ENCODE measurements at regions not wholly inside any gene's neighbourhood (a gene's known extent, or its start where the extent isn't known, plus 50 kb on each side); places are given as distances from the start of the nearest gene placed in this dataset.

GRCh38 chr11:44426119-44426518, 116.2 kb upstream of the ALX4 start:
- no peak for DNase-seq
- H3K27ac Mint-ChIP-seq, result no peak overlapping the region
- no peak overlapping the region for H3K4me3 Mint-ChIP-seq
- CTCF ChIA-PET, result no interaction called here
- Histone ChIP-seq H3K4me1 (ENCODE audit: insufficient read depth, low read length) (no peaks in the 10 kb centered on the region), H3K4me3 (ENCODE audit: low read length) (no peak overlapping the region), H3K36me3 (ENCODE audit: insufficient read depth, low read length) (no peaks in the 10 kb centered on the region), H3K27me3 (ENCODE audit: control insufficient read depth in 1 of 2, insufficient read depth in 2 of 2, low read length in 2 of 2) (peaks cover 7 to 8% of the 10 kb centered on the region in 2 experiments), H3K9me3 (ENCODE audit: control insufficient read depth in 1 of 2, insufficient read depth in 1 of 2, low read length in 2 of 2) (no peaks in the 10 kb centered on the region), H3K27ac (ENCODE audit: low read depth in 1 of 2, low read length in 2 of 2) (no peak overlapping the region)
- peaks cover 2% of the 10 kb centered on the region for H3K9me3 Mint-ChIP-seq
- H3K4me1 Mint-ChIP-seq (ENCODE audit: low read depth), result no peaks in the 10 kb centered on the region
- ATAC-seq (ENCODE audit: poor library complexity), result no peak
- H3K27me3 Mint-ChIP-seq, result peaks cover 48% of the 10 kb centered on the region
- intact Hi-C loops (cut with DNase I, micrococcal nuclease), result no loop called here
- H3K36me3 Mint-ChIP-seq (ENCODE audit: low read depth), result no peaks in the 10 kb centered on the region
- no peak for TF ChIP-seq CTCF (IDR thresholded peaks at IDR 0.05)
- POLR2A ChIA-PET, result no interaction called here

GRCh38 chr11:44426958-44427357, 117.0 kb upstream of the ALX4 start:
- Mint-ChIP-seq H3K9me3 (peaks cover 2% of the 10 kb centered on the region), H3K36me3 (ENCODE audit: low read depth) (no peaks in the 10 kb centered on the region), H3K27me3 (peaks cover 45% of the 10 kb centered on the region), H3K4me3 (no peak overlapping the region), H3K4me1 (ENCODE audit: low read depth) (no peaks in the 10 kb centered on the region), H3K27ac (no peak overlapping the region)
- Histone ChIP-seq H3K9me3 (ENCODE audit: control insufficient read depth in 1 of 2, insufficient read depth in 1 of 2, low read length in 2 of 2) (no peaks in the 10 kb centered on the region), H3K36me3 (ENCODE audit: insufficient read depth, low read length) (no peaks in the 10 kb centered on the region), H3K27ac (ENCODE audit: low read depth in 1 of 2, low read length in 2 of 2) (no peak overlapping the region), H3K4me3 (ENCODE audit: low read length) (no peak overlapping the region), H3K4me1 (ENCODE audit: insufficient read depth, low read length) (no peaks in the 10 kb centered on the region), H3K27me3 (ENCODE audit: control insufficient read depth in 1 of 2, insufficient read depth in 2 of 2, low read length in 2 of 2) (peaks cover 8 to 10% of the 10 kb centered on the region in 2 experiments)
- TF ChIP-seq CTCF (IDR thresholded peaks at IDR 0.05), result no peak
- DNase-seq (no peak), ATAC-seq (ENCODE audit: poor library complexity) (no peak)
- ChIA-PET POLR2A (no interaction called here), CTCF (no interaction called here)
- intact Hi-C loops (cut with DNase I, micrococcal nuclease), result no loop called here

- no peak overlapping the region for H3K27ac ChIP-seq (ENCODE audit: low read depth in 1 of 2, low read length in 2 of 2)
- no peaks in the 10 kb centered on the region for H3K36me3 ChIP-seq (ENCODE audit: insufficient read depth, low read length)
- H3K4me3 ChIP-seq (ENCODE audit: low read length), result no peak overlapping the region
- intact Hi-C loops (cut with DNase I, micrococcal nuclease), result no loop called here
- DNase-seq, result no peak
- H3K4me1 ChIP-seq (ENCODE audit: insufficient read depth, low read length), result no peaks in the 10 kb centered on the region
- ChIA-PET POLR2A (no interaction called here), CTCF (no interaction called here)
- no peaks in the 10 kb centered on the region for H3K4me1 Mint-ChIP-seq (ENCODE audit: low read depth)
- no peak for TF ChIP-seq CTCF (IDR thresholded peaks at IDR 0.05)
- no peak overlapping the region for H3K27ac Mint-ChIP-seq
- peaks cover 8 to 11% of the 10 kb centered on the region in 2 experiments for H3K27me3 ChIP-seq (ENCODE audit: control insufficient read depth in 1 of 2, insufficient read depth in 2 of 2, low read length in 2 of 2)
- no peak overlapping the region for H3K4me3 Mint-ChIP-seq
- peaks cover 42% of the 10 kb centered on the region for H3K27me3 Mint-ChIP-seq
- H3K36me3 Mint-ChIP-seq (ENCODE audit: low read depth), result no peaks in the 10 kb centered on the region
- no peaks in the 10 kb centered on the region for H3K9me3 ChIP-seq (ENCODE audit: control insufficient read depth in 1 of 2, insufficient read depth in 1 of 2, low read length in 2 of 2)
- no peak for ATAC-seq (ENCODE audit: poor library complexity)
- H3K9me3 Mint-ChIP-seq, result peaks cover 2% of the 10 kb centered on the region
Measured at GRCh38 chr11:44427432-44427831, 117.5 kb upstream of the ALX4 start.
